Endothelial cell (in vitro differentiated cells): ENCODE measurements at regions not wholly inside any gene's neighbourhood (a gene's known extent, or its start where the extent isn't known, plus 50 kb on each side); places are given as distances from the start of the nearest gene placed in this dataset.

Experiments used
- DNase-seq: peaks from one replicate; pipeline ENCODE4 v3.0.0; 2021; ENCODE audit warnings: low spot score
- H3K27ac Mint-ChIP-seq: one replicate; pipeline ENCODE4 v1.8.0; 2021; ENCODE audit warnings: mixed read lengths, inconsistent platforms; ENCODE audit not compliant: unreplicated experiment
- H3K27me3 Mint-ChIP-seq: one replicate; pipeline ENCODE4 v1.8.0; 2021; ENCODE audit warnings: mild to moderate bottlenecking, moderate library complexity, mixed read lengths, inconsistent platforms; ENCODE audit not compliant: unreplicated experiment
- H3K36me3 Mint-ChIP-seq: one replicate; pipeline ENCODE4 v1.8.0; 2021; ENCODE audit warnings: mild to moderate bottlenecking, low read depth, mixed read lengths, inconsistent platforms; ENCODE audit not compliant: unreplicated experiment
- H3K4me1 Mint-ChIP-seq: one replicate; pipeline ENCODE4 v1.8.0; 2021; ENCODE audit warnings: mild to moderate bottlenecking, mixed read lengths, inconsistent platforms; ENCODE audit not compliant: unreplicated experiment
- H3K4me3 Mint-ChIP-seq: one replicate; pipeline ENCODE4 v1.8.0; 2021; ENCODE audit warnings: mild to moderate bottlenecking, mixed read lengths, inconsistent platforms; ENCODE audit not compliant: unreplicated experiment
- H3K9me3 Mint-ChIP-seq: one replicate; pipeline ENCODE4 v1.8.0; 2021; ENCODE audit warnings: mixed read lengths, inconsistent platforms; ENCODE audit not compliant: unreplicated experiment
- CTCF ChIP-seq: fragments of 200-600 bp; sonication (generic); IDR thresholded peaks from one replicate; pipeline ENCODE4 v1.5.0; 2021; ENCODE audit warnings: antibody characterized with exemption; ENCODE audit not compliant: unreplicated experiment

GRCh38 chr9:108684288-108685025, 171.3 kb downstream of the ACTL7B start:
- no peak for TF ChIP-seq CTCF

GRCh38 chr9:108683245-108683644, 172.5 kb downstream of the ACTL7B start:
- Mint-ChIP-seq H3K4me1 (no peaks in the 10 kb centered on the region), H3K36me3 (no peaks in the 10 kb centered on the region), H3K4me3 (no peak overlapping the region), H3K27ac (no peak overlapping the region), H3K9me3 (no peaks in the 10 kb centered on the region), H3K27me3 (no peaks in the 10 kb centered on the region)
- no peak for TF ChIP-seq CTCF
- DNase-seq, result no peak

More at GRCh38 chr9:108684288-108685025, 171.3 kb downstream of the ACTL7B start:
- no peak for DNase-seq
- no peaks in the 10 kb centered on the region for H3K4me1 Mint-ChIP-seq
- H3K36me3 Mint-ChIP-seq, result no peaks in the 10 kb centered on the region
- no peaks in the 10 kb centered on the region for H3K27me3 Mint-ChIP-seq
- H3K9me3 Mint-ChIP-seq, result no peaks in the 10 kb centered on the region
- no peak overlapping the region for H3K4me3 Mint-ChIP-seq
- H3K27ac Mint-ChIP-seq, result no peak overlapping the region

GRCh38 chr9:108681851-108682590, 173.8 kb downstream of the ACTL7B start:
- Mint-ChIP-seq H3K27me3 (no peaks in the 10 kb centered on the region), H3K9me3 (no peaks in the 10 kb centered on the region), H3K4me1 (no peaks in the 10 kb centered on the region), H3K4me3 (no peak overlapping the region), H3K36me3 (no peaks in the 10 kb centered on the region), H3K27ac (no peak overlapping the region)
- no peak for DNase-seq
- TF ChIP-seq CTCF, result no peak

- Mint-ChIP-seq H3K27ac (no peak overlapping the region), H3K4me3 (no peak overlapping the region), H3K27me3 (no peaks in the 10 kb centered on the region), H3K4me1 (no peaks in the 10 kb centered on the region), H3K9me3 (no peaks in the 10 kb centered on the region), H3K36me3 (no peaks in the 10 kb centered on the region)
- TF ChIP-seq CTCF, result no peak
- DNase-seq, result no peak
Observed at GRCh38 chr9:108680946-108681345, 174.8 kb downstream of the ACTL7B start.

GRCh38 chr9:108677776-108678175, 178.0 kb downstream of the ACTL7B start:
- no peak for DNase-seq
- no peak overlapping the region for H3K4me3 Mint-ChIP-seq
- H3K36me3 Mint-ChIP-seq, result no peaks in the 10 kb centered on the region
- no peaks in the 10 kb centered on the region for H3K9me3 Mint-ChIP-seq
- no peaks in the 10 kb centered on the region for H3K4me1 Mint-ChIP-seq
- TF ChIP-seq CTCF, result no peak
- H3K27ac Mint-ChIP-seq, result no peak overlapping the region
- H3K27me3 Mint-ChIP-seq, result no peaks in the 10 kb centered on the region
